ENCODE measurements at regions not wholly inside any gene's neighbourhood (a gene's known extent, or its start where the extent isn't known, plus 50 kb on each side); places are given as distances from the start of the nearest gene placed in this dataset.

DNA sequence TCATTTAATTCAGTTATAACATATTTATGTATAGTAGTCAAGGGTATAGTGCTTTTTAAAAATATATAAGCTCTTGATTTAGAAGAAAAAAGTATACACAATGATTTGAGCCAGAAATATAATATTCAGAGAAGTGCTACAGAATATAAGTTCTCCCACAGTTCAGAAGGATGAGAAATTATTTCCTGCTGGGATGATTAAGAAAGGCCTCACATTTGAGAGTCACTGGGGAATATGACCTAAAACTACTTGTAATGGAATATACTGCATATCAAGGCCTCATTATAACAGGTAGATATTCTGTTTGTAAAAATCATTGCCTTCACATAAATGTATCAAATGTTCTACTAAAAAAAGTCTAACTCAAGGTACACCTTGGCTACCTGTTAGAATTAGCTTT lies 203.5 kb downstream of the MBD2 start:
- TF ChIP-seq, protein P1, sequence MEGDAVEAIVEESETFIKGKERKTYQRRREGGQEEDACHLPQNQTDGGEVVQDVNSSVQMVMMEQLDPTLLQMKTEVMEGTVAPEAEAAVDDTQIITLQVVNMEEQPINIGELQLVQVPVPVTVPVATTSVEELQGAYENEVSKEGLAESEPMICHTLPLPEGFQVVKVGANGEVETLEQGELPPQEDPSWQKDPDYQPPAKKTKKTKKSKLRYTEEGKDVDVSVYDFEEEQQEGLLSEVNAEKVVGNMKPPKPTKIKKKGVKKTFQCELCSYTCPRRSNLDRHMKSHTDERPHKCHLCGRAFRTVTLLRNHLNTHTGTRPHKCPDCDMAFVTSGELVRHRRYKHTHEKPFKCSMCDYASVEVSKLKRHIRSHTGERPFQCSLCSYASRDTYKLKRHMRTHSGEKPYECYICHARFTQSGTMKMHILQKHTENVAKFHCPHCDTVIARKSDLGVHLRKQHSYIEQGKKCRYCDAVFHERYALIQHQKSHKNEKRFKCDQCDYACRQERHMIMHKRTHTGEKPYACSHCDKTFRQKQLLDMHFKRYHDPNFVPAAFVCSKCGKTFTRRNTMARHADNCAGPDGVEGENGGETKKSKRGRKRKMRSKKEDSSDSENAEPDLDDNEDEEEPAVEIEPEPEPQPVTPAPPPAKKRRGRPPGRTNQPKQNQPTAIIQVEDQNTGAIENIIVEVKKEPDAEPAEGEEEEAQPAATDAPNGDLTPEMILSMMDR (IDR thresholded peaks at IDR 0.05; ENCODE audit: low read depth, low read length): no peak
- no peak for TF ChIP-seq EZH2phosphoT487 (IDR thresholded peaks at IDR 0.05; ENCODE audit: low read depth)
